Effector memory CD4-positive, alpha-beta T cell (primary cell): ENCODE measurements at regions not wholly inside any gene's neighbourhood (a gene's known extent, or its start where the extent isn't known, plus 50 kb on each side); places are given as distances from the start of the nearest gene placed in this dataset.

Source experiments
- DNase-seq, 3 donors: peaks; one replicate each; pipeline ENCODE4 v3.0.0-alpha.2; 2020
- H3K27ac ChIP-seq: 2 replicates; pipeline ENCODE4 v1.7.0; 2013; ENCODE audit warnings: mild to moderate bottlenecking, low read length, moderate library complexity; ENCODE audit not compliant: insufficient read depth, poor library complexity, severe bottlenecking
- H3K27me3 ChIP-seq: replicated peaks from 2 replicates; pipeline ENCODE4 v1.7.0; 2013; ENCODE audit warnings: mild to moderate bottlenecking, low read length; ENCODE audit not compliant: insufficient read depth, control insufficient read depth, poor library complexity, severe bottlenecking
- H3K36me3 ChIP-seq: 2 replicates; pipeline ENCODE4 v1.7.0; 2013; ENCODE audit warnings: mild to moderate bottlenecking, low read length, moderate library complexity; ENCODE audit not compliant: control insufficient read depth, insufficient read depth
- H3K4me1 ChIP-seq: 2 replicates; pipeline ENCODE4 v1.7.0; 2013; ENCODE audit warnings: low read length, mild to moderate bottlenecking; ENCODE audit not compliant: control insufficient read depth, insufficient read depth, poor library complexity, severe bottlenecking
- H3K4me3 ChIP-seq: 2 replicates; pipeline ENCODE4 v1.7.0; 2013; ENCODE audit warnings: low read length, low read depth, mild to moderate bottlenecking; ENCODE audit not compliant: insufficient read depth, poor library complexity, severe bottlenecking
- H3K9me3 ChIP-seq: 2 replicates; pipeline ENCODE4 v1.7.0; 2013; ENCODE audit warnings: mild to moderate bottlenecking, low read length, moderate library complexity; ENCODE audit not compliant: control insufficient read depth

DNA sequence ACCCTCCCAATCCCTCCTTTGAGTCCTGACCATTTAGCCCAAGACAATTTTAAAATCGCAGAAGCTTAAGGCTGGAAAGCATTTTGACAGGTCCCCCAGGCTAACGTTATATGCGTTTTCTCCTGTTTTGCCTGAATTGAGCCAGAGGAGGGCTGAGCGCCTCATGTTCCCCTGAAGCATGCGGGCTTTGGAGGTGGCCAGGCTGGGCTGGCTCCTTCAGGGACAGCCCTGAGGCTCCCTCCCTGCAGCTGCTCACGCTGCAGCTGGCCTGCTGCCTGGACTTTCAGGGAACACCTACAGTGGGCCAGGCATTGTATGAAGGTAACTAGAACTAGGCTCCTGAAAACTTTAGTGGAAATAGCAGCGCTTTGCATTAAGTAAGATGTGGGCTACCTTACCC lies 179.2 kb downstream of the ACKR3 start:
- Histone ChIP-seq H3K4me3 (no peak overlapping the region), H3K27ac (no peak overlapping the region), H3K4me1 (no peaks in the 10 kb centered on the region)

DNA sequence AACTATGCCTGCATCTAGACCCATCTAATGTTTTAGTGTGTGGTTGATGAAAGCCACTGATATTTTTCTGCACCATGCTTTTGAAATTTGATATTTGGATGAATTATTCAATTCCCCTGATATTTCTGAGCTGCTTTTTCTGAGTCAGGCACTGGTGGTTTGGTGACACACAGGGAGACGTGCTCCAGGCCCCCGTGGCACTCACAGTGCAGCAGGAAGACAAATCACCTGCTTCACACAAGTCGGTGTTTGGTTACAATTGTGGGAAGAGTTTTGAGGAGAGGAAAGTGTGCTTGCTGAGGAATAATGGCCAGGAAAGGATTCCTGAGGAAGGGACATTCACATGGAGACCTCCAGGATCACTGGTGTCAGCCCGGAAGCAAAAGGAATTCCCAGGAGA lies 179.7 kb downstream of the ACKR3 start:
- Histone ChIP-seq H3K27me3 (no peaks in the 10 kb centered on the region), H3K36me3 (no peaks in the 10 kb centered on the region), H3K27ac (no peak overlapping the region), H3K4me1 (no peaks in the 10 kb centered on the region), H3K9me3 (no peaks in the 10 kb centered on the region), H3K4me3 (no peak overlapping the region)
- no peak for DNase-seq

More for the DNA sequence above, 179.2 kb downstream of the ACKR3 start:
- H3K36me3 ChIP-seq, result no peaks in the 10 kb centered on the region
- DNase-seq, result no peak
- no peaks in the 10 kb centered on the region for H3K9me3 ChIP-seq
- H3K27me3 ChIP-seq, result no peaks in the 10 kb centered on the region

DNA sequence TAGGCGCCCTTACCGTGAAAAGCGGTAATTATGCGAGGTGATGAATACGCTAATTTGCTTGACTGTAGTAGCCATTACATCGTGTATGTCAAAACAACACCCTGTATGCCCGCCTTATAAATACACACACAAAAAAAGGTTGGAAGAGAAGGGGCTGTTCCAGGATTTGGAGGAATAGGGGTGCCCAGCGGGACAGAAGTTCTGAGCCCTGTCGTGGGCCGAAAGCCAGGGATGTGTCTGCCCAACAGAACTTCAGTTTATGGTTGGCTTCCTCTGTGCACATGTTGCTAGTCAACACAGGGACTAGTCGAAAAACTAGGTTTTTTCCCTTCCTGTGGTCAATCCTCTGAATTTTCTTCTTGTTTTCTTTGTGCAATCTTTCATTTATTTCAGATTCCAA lies 182.5 kb downstream of the ACKR3 start:
- Histone ChIP-seq H3K36me3 (no peaks in the 10 kb centered on the region), H3K27me3 (no peaks in the 10 kb centered on the region), H3K4me3 (no peak overlapping the region), H3K9me3 (no peaks in the 10 kb centered on the region), H3K27ac (no peak overlapping the region), H3K4me1 (no peaks in the 10 kb centered on the region)
- no peak for DNase-seq

DNA sequence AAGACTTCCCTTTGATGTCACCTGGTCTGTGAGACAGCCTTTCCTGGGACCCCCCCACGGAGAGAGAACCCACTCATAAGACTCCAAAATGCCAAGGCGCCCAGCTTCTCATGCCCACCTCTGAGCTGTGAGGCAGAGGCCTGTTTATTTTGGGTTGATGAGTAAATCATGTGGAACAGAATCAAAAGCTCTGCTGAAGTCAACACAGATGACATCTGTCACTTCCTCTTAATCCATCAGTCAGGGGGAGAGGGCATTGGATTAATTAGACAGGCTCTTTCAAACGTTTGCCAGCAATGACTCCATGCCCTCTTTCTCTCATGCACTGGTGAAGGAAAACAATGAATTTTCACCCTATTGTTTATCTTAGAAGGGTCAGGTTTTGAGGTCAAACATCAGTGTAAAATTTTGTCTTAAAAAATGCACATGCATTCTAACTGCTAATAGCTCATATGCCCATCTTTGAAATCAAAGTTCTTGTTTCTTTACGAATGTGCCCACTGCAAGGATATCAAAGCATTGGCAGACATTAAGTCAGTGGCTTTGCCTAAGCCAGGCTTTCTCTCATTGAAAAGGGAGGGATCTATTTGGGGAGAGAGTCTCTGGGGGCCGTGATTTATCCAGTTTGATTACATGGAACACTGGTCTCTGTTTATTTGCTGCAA lies 184.1 kb downstream of the ACKR3 start:
- no peaks in the 10 kb centered on the region for H3K27me3 ChIP-seq
- no peak for DNase-seq
- H3K4me3 ChIP-seq, result no peak overlapping the region
- H3K9me3 ChIP-seq, result no peaks in the 10 kb centered on the region
- no peaks in the 10 kb centered on the region for H3K4me1 ChIP-seq
- H3K27ac ChIP-seq, result no peak overlapping the region
- H3K36me3 ChIP-seq, result no peaks in the 10 kb centered on the region

DNA sequence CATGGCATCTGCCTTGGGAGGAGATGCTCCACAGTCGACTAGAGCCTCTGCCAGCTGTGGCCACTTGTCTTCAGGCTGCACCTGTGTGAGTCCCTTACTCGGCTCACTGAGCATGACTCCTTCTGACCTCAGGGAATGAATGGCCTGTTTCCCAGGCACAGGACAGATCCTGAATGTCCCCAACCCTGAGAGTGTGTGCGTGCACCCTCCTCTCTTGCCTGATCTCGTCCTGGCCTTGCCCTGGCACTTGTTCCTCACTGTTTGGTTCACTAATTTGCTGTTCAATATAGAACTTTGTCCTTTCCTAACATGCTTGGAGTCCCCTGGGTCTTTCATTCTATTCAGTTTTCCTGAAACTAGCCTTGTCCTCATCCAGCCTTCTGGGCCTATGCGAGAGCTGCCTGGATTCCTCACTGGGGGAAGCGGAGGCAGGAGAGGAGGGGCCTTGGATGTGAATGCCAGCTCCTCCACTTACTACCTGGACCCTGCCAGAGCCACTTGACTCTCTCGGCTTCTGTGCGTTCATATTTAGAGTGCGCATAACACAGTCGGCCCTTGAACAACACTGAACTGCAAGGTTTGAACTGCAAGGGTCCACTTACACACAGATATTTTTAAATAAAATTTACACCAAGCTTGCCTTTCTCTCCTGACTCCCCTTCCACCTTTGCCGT lies 184.8 kb downstream of the ACKR3 start:
- Histone ChIP-seq H3K4me3 (no peak overlapping the region), H3K4me1 (no peaks in the 10 kb centered on the region), H3K9me3 (no peaks in the 10 kb centered on the region), H3K27ac (no peak overlapping the region), H3K36me3 (no peaks in the 10 kb centered on the region), H3K27me3 (no peaks in the 10 kb centered on the region)
- no peak for DNase-seq

DNA sequence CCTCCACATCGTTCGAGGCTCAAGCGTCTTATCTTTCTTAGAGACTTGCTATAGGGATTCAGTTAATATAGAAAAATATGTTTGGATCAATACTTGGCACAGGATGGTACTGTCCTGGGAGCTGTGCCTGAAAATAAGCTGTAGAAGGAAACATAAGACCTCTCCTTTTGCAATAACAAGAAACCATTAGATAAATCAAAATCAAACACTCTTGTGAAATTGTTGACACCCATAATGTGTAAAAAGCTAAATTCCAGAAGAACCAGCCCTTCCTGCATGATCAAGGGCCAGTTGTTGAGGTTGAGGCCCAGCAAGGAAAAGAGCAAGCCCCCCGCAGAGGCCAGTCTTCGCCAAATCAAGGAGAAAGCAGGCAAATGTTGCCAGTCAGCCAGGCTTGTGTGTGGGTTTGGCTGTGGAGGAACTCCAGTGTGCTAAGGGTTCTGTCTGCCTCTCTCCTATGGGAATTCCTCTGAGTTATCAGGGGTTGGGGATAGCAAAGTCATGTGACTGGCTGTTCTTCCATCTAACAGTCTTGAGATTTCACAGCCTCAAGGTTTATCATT lies 185.7 kb downstream of the ACKR3 start:
- Histone ChIP-seq H3K9me3 (no peaks in the 10 kb centered on the region), H3K36me3 (no peaks in the 10 kb centered on the region), H3K4me3 (no peak overlapping the region), H3K27me3 (no peaks in the 10 kb centered on the region), H3K27ac (no peak overlapping the region), H3K4me1 (no peaks in the 10 kb centered on the region)
- DNase-seq, result no peak

DNA sequence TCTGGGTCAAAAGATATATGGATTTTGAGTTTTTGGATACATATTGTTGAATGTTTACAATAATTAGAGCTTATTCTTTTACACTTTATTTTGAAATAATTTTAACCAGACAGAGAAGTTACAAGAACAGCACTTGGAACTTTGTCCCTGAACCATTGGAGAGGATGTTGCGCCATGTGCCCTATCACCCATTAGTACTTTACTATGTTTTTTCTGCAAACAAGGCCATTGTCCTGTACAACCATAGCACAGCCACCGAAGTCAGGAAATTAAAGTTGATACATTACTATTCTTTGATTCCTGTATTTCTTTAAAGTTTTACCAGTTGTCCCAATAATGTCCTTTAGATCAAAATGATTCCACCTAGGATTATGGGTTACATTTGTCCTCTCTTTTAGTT lies 188.8 kb downstream of the ACKR3 start:
- no peak for DNase-seq
- Histone ChIP-seq H3K4me1 (no peaks in the 10 kb centered on the region), H3K27me3 (no peaks in the 10 kb centered on the region), H3K27ac (no peak overlapping the region), H3K4me3 (no peak overlapping the region), H3K9me3 (no peaks in the 10 kb centered on the region), H3K36me3 (no peaks in the 10 kb centered on the region)

DNA sequence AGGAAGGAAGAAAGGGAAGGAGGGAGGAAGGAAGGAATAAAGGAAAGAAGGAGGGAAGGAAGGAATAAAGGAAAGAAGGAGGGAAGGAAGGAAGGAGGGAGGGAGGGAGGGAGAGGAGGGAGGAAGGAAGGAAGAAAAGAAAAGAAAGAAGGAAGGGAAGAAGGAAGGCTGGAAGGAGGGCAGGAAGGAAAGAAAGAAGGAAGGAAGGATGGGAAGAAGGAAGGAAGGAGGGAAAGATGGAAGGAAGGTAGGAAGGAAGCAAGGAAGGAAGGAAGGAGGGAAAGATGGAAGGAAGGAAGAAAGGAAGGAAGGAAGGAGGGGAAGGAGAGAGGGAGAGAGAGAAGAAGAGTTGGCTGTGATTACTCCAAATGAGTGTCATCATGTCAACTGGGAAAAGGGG lies 190.6 kb downstream of the ACKR3 start:
- no peak for DNase-seq
- Histone ChIP-seq H3K36me3 (no peaks in the 10 kb centered on the region), H3K27ac (no peak overlapping the region)

DNA sequence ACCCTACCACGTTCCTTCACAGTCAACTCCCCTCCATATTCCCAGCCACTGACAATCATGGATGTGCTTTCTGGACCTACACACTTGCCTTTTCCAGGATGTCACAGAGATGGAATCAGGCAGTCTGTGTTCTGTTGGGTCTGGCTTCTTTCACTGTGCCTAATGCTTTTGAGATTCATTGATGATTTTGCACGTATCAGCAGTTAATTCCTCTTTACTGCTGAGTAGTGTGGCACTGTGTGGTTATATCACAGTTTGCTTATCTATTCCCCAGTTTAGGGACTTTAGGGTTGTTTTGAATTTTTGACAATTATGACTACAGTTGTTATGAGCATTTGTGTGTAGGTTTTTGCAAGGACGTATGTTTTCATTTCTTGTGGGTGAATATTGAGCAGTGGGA lies 191.7 kb downstream of the ACKR3 start:
- H3K9me3 ChIP-seq, result no peaks in the 10 kb centered on the region
- no peaks in the 10 kb centered on the region for H3K4me1 ChIP-seq
- H3K36me3 ChIP-seq, result no peaks in the 10 kb centered on the region
- no peak overlapping the region for H3K27ac ChIP-seq
- DNase-seq, result no peak
- H3K4me3 ChIP-seq, result no peak overlapping the region
- no peaks in the 10 kb centered on the region for H3K27me3 ChIP-seq

More for the DNA sequence above, 190.6 kb downstream of the ACKR3 start:
- Histone ChIP-seq H3K9me3 (no peaks in the 10 kb centered on the region), H3K4me3 (no peak overlapping the region), H3K4me1 (no peaks in the 10 kb centered on the region), H3K27me3 (no peaks in the 10 kb centered on the region)

DNA sequence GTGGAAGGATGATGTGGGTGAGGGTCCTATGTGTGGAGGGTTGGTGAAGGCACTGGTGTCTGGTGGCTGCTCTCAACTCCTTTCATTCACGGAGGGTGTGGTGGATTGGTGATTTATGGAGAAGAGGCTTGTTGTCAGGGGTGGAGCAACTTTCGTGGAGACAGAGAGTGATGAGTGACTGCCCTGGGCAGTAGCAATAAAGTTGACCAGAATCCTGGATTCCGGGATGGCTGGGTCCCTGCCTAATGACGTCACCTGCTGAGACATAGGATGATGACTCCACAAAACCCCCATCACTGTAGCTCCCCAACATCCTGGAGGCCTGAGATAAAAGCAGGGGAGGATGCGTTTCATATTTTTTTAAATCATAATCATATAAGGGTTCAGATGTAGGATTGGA lies 193.0 kb downstream of the ACKR3 start:
- no peak overlapping the region for H3K4me3 ChIP-seq
- no peak overlapping the region for H3K27ac ChIP-seq
- H3K27me3 ChIP-seq, result no peaks in the 10 kb centered on the region
- H3K9me3 ChIP-seq, result no peaks in the 10 kb centered on the region
- H3K4me1 ChIP-seq, result no peaks in the 10 kb centered on the region
- no peak for DNase-seq
- no peaks in the 10 kb centered on the region for H3K36me3 ChIP-seq
